Mesothelial cell of epicardium (in vitro differentiated cells): ENCODE measurements at regions not wholly inside any gene's neighbourhood (a gene's known extent, or its start where the extent isn't known, plus 50 kb on each side); places are given as distances from the start of the nearest gene placed in this dataset.

Experiments used
- DNase-seq, 2 experiments: peaks; one replicate each; pipeline ENCODE4 v3.0.0; 2021; ENCODE audit warnings: low spot score in 2 of 2; ENCODE audit not compliant: unreplicated experiment in 2 of 2
- H3K27ac Mint-ChIP-seq: 2 replicates; pipeline ENCODE4 v1.8.0; 2021; ENCODE audit warnings: mixed read lengths
- H3K27me3 Mint-ChIP-seq: 2 replicates; pipeline ENCODE4 v1.8.0; 2021; ENCODE audit warnings: low read depth, mixed read lengths
- H3K36me3 Mint-ChIP-seq: 2 replicates; pipeline ENCODE4 v1.8.0; 2021; ENCODE audit warnings: mixed read lengths
- H3K4me1 Mint-ChIP-seq: 2 replicates; pipeline ENCODE4 v1.8.0; 2021; ENCODE audit warnings: mixed read lengths
- H3K4me3 Mint-ChIP-seq: 2 replicates; pipeline ENCODE4 v1.8.0; 2021; ENCODE audit warnings: mild to moderate bottlenecking, moderate library complexity, mixed read lengths
- H3K9me3 Mint-ChIP-seq: 2 replicates; pipeline ENCODE4 v1.8.0; 2021; ENCODE audit warnings: mixed read lengths
- CTCF ChIP-seq: fragments of 200-600 bp; sonication (generic); IDR thresholded peaks from one replicate; pipeline ENCODE4 v1.5.0; 2021; ENCODE audit warnings: antibody characterized with exemption; ENCODE audit not compliant: unreplicated experiment

- H3K27ac Mint-ChIP-seq = no peak overlapping the region
- no peaks in the 10 kb centered on the region for H3K27me3 Mint-ChIP-seq
- no peak overlapping the region for H3K4me3 Mint-ChIP-seq
- H3K36me3 Mint-ChIP-seq = no peaks in the 10 kb centered on the region
- peaks cover 25% of the 10 kb centered on the region for H3K9me3 Mint-ChIP-seq
- no peak for TF ChIP-seq CTCF
- H3K4me1 Mint-ChIP-seq = no peaks in the 10 kb centered on the region
- DNase-seq = no peak
Observed at GRCh38 chr22:48780597-48781277, 1046.9 kb downstream of the BRD1 start.

GRCh38 chr22:48779661-48780596, 1047.7 kb downstream of the BRD1 start:
- Mint-ChIP-seq H3K27ac (no peak overlapping the region), H3K36me3 (no peaks in the 10 kb centered on the region), H3K9me3 (peaks cover 32% of the 10 kb centered on the region), H3K27me3 (no peaks in the 10 kb centered on the region), H3K4me1 (no peaks in the 10 kb centered on the region), H3K4me3 (no peak overlapping the region)
- no peak for TF ChIP-seq CTCF
- DNase-seq = no peak

- H3K36me3 Mint-ChIP-seq = no peaks in the 10 kb centered on the region
- no peaks in the 10 kb centered on the region for H3K4me1 Mint-ChIP-seq
- H3K27ac Mint-ChIP-seq = no peak overlapping the region
- no peaks in the 10 kb centered on the region for H3K27me3 Mint-ChIP-seq
- no peak overlapping the region for H3K4me3 Mint-ChIP-seq
- DNase-seq = no peak
- no peak for TF ChIP-seq CTCF
- peaks cover 34% of the 10 kb centered on the region for H3K9me3 Mint-ChIP-seq
Observed at GRCh38 chr22:48779211-48779643, 1048.4 kb downstream of the BRD1 start.

- H3K4me3 Mint-ChIP-seq = no peak overlapping the region
- H3K36me3 Mint-ChIP-seq = no peaks in the 10 kb centered on the region
- H3K9me3 Mint-ChIP-seq = peaks cover 38% of the 10 kb centered on the region
- TF ChIP-seq CTCF = no peak
- no peak for DNase-seq
- no peak overlapping the region for H3K27ac Mint-ChIP-seq
- H3K27me3 Mint-ChIP-seq = no peaks in the 10 kb centered on the region
- H3K4me1 Mint-ChIP-seq = no peaks in the 10 kb centered on the region
Observed at GRCh38 chr22:48778308-48779195, 1049.1 kb downstream of the BRD1 start.

GRCh38 chr22:48772286-48772907, 1055.3 kb downstream of the BRD1 start:
- H3K27me3 Mint-ChIP-seq = peaks cover 4% of the 10 kb centered on the region
- no peaks in the 10 kb centered on the region for H3K4me1 Mint-ChIP-seq
- H3K36me3 Mint-ChIP-seq = no peaks in the 10 kb centered on the region
- DNase-seq = no peak
- H3K9me3 Mint-ChIP-seq = peaks cover 55% of the 10 kb centered on the region
- H3K27ac Mint-ChIP-seq = no peak overlapping the region
- TF ChIP-seq CTCF = no peak
- no peak overlapping the region for H3K4me3 Mint-ChIP-seq
